IPS-20b (cell line): ENCODE measurements at regions not wholly inside any gene's neighbourhood (a gene's known extent, or its start where the extent isn't known, plus 50 kb on each side); places are given as distances from the start of the nearest gene placed in this dataset.

Source experiments
- H3K27ac ChIP-seq: one replicate; pipeline ENCODE4 v1.5.1; 2013; ENCODE audit warnings: low read length
- H3K27me3 ChIP-seq: 2 replicates; pipeline ENCODE4 v1.6.1; 2013; ENCODE audit warnings: mild to moderate bottlenecking, low read length, inconsistent platforms; ENCODE audit not compliant: insufficient read depth
- H3K36me3 ChIP-seq: 2 replicates; pipeline ENCODE4 v1.6.1; 2013; ENCODE audit warnings: low read depth, mild to moderate bottlenecking, inconsistent platforms, low read length, moderate library complexity; ENCODE audit not compliant: insufficient read depth
- H3K4me1 ChIP-seq: 2 replicates; pipeline ENCODE4 v1.6.1; 2013; ENCODE audit warnings: mild to moderate bottlenecking, control low read depth, inconsistent platforms, low read length, moderate library complexity; ENCODE audit not compliant: insufficient read depth
- H3K4me3 ChIP-seq: 2 replicates; pipeline ENCODE4 v1.5.1; 2013; ENCODE audit warnings: mild to moderate bottlenecking, low read length, inconsistent platforms
- H3K9ac ChIP-seq: 2 replicates; pipeline ENCODE4 v1.6.1; 2013; ENCODE audit warnings: low read depth, mild to moderate bottlenecking, inconsistent platforms, low read length, moderate library complexity
- H3K9me3 ChIP-seq: 2 replicates; pipeline ENCODE4 v1.6.1; 2013; ENCODE audit warnings: mild to moderate bottlenecking, low read depth, low read length, inconsistent platforms; ENCODE audit not compliant: insufficient read depth

GRCh38 chr7:46847126-46847525, 734.8 kb downstream of the TNS3 start:
- no peak overlapping the region for H3K27ac ChIP-seq
- no peak overlapping the region for H3K4me3 ChIP-seq
- no peaks in the 10 kb centered on the region for H3K27me3 ChIP-seq
- no peaks in the 10 kb centered on the region for H3K9me3 ChIP-seq
- no peak overlapping the region for H3K9ac ChIP-seq
- H3K36me3 ChIP-seq = no peaks in the 10 kb centered on the region
- H3K4me1 ChIP-seq = no peaks in the 10 kb centered on the region

GRCh38 chr7:46844486-46844885, 737.4 kb downstream of the TNS3 start:
- no peak overlapping the region for H3K4me3 ChIP-seq
- no peak overlapping the region for H3K9ac ChIP-seq
- H3K9me3 ChIP-seq = no peaks in the 10 kb centered on the region
- no peaks in the 10 kb centered on the region for H3K4me1 ChIP-seq
- no peak overlapping the region for H3K27ac ChIP-seq
- no peaks in the 10 kb centered on the region for H3K36me3 ChIP-seq
- H3K27me3 ChIP-seq = no peaks in the 10 kb centered on the region

GRCh38 chr7:46841248-46841647, 740.7 kb downstream of the TNS3 start:
- Histone ChIP-seq H3K9ac (no peak overlapping the region), H3K4me1 (no peaks in the 10 kb centered on the region), H3K36me3 (no peaks in the 10 kb centered on the region), H3K27ac (no peak overlapping the region), H3K4me3 (no peak overlapping the region), H3K9me3 (no peaks in the 10 kb centered on the region), H3K27me3 (no peaks in the 10 kb centered on the region)

- Histone ChIP-seq H3K4me1 (no peaks in the 10 kb centered on the region), H3K4me3 (no peak overlapping the region), H3K9ac (no peak overlapping the region)
Measured at GRCh38 chr7:46839651-46840050, 742.3 kb downstream of the TNS3 start.

GRCh38 chr7:46838463-46838862, 743.4 kb downstream of the TNS3 start:
- Histone ChIP-seq H3K9ac (no peak overlapping the region), H3K9me3 (no peaks in the 10 kb centered on the region), H3K4me1 (no peaks in the 10 kb centered on the region), H3K36me3 (no peaks in the 10 kb centered on the region), H3K27ac (no peak overlapping the region), H3K27me3 (no peaks in the 10 kb centered on the region), H3K4me3 (no peak overlapping the region)

More at GRCh38 chr7:46839651-46840050, 742.3 kb downstream of the TNS3 start:
- Histone ChIP-seq H3K36me3 (no peaks in the 10 kb centered on the region), H3K9me3 (no peaks in the 10 kb centered on the region), H3K27ac (no peak overlapping the region), H3K27me3 (no peaks in the 10 kb centered on the region)

- H3K27me3 ChIP-seq = no peaks in the 10 kb centered on the region
- H3K4me3 ChIP-seq = no peak overlapping the region
- H3K9ac ChIP-seq = no peak overlapping the region
- no peak overlapping the region for H3K27ac ChIP-seq
- H3K9me3 ChIP-seq = no peaks in the 10 kb centered on the region
- H3K4me1 ChIP-seq = no peaks in the 10 kb centered on the region
- no peaks in the 10 kb centered on the region for H3K36me3 ChIP-seq
Measured at GRCh38 chr7:46835556-46835955, 746.4 kb downstream of the TNS3 start.

- Histone ChIP-seq H3K27me3 (no peaks in the 10 kb centered on the region), H3K4me3 (no peak overlapping the region), H3K36me3 (no peaks in the 10 kb centered on the region), H3K9me3 (no peaks in the 10 kb centered on the region), H3K4me1 (no peaks in the 10 kb centered on the region), H3K9ac (no peak overlapping the region), H3K27ac (no peak overlapping the region)
Measured at GRCh38 chr7:46834921-46835320, 747.0 kb downstream of the TNS3 start.

- Histone ChIP-seq H3K4me3 (no peak overlapping the region), H3K27ac (no peak overlapping the region), H3K9me3 (no peaks in the 10 kb centered on the region), H3K4me1 (no peaks in the 10 kb centered on the region), H3K9ac (no peak overlapping the region), H3K36me3 (no peaks in the 10 kb centered on the region), H3K27me3 (no peaks in the 10 kb centered on the region)
Measured at GRCh38 chr7:46833197-46833596, 748.7 kb downstream of the TNS3 start.

- Histone ChIP-seq H3K9ac (no peak overlapping the region), H3K27ac (no peak overlapping the region), H3K4me1 (no peaks in the 10 kb centered on the region), H3K4me3 (no peak overlapping the region), H3K27me3 (no peaks in the 10 kb centered on the region), H3K9me3 (no peaks in the 10 kb centered on the region; the same call in none of the 2 replicates), H3K36me3 (no peaks in the 10 kb centered on the region)
Measured at GRCh38 chr7:46832136-46832535, 749.8 kb downstream of the TNS3 start.

- Histone ChIP-seq H3K4me3 (no peak overlapping the region), H3K9me3 (no peaks in the 10 kb centered on the region; the same call in 1 of the 2 replicates), H3K36me3 (no peaks in the 10 kb centered on the region), H3K9ac (no peak overlapping the region), H3K27ac (no peak overlapping the region), H3K4me1 (no peaks in the 10 kb centered on the region), H3K27me3 (no peaks in the 10 kb centered on the region)
Measured at GRCh38 chr7:46819819-46820218, 762.1 kb downstream of the TNS3 start.

- no peaks in the 10 kb centered on the region for H3K36me3 ChIP-seq
- no peaks in the 10 kb centered on the region for H3K27me3 ChIP-seq
- no peak overlapping the region for H3K27ac ChIP-seq
- no peak overlapping the region for H3K4me3 ChIP-seq
- H3K9ac ChIP-seq = no peak overlapping the region
- peaks cover 7% of the 10 kb centered on the region; the same call in 1 of the 2 replicates for H3K4me1 ChIP-seq
- no peaks in the 10 kb centered on the region; the same call in 1 of the 2 replicates for H3K9me3 ChIP-seq
Measured at GRCh38 chr7:46814516-46815250, 767.2 kb downstream of the TNS3 start.

- peaks cover 7% of the 10 kb centered on the region; the same call in 1 of the 2 replicates for H3K4me1 ChIP-seq
- H3K4me3 ChIP-seq = no peak overlapping the region
Measured at GRCh38 chr7:46812101-46812675, 769.7 kb downstream of the TNS3 start.

More at GRCh38 chr7:46812101-46812675, 769.7 kb downstream of the TNS3 start:
- no peaks in the 10 kb centered on the region for H3K27me3 ChIP-seq
- H3K36me3 ChIP-seq = no peaks in the 10 kb centered on the region
- no peak overlapping the region for H3K27ac ChIP-seq
- H3K9me3 ChIP-seq = no peaks in the 10 kb centered on the region
- no peak overlapping the region for H3K9ac ChIP-seq
